Activated CD4-positive, alpha-beta T cell treated with anti-CD3 and anti-CD28 coated beads, Interleukin-2, amount 10 ng/mL, durations not matched to agents 24 days and 14 days (primary cell): ENCODE measurements at regions not wholly inside any gene's neighbourhood (a gene's known extent, or its start where the extent isn't known, plus 50 kb on each side); places are given as distances from the start of the nearest gene placed in this dataset.
"Not testable (repeated sequence)": the region's sequence is repeated elsewhere in the genome, so short reads cannot be mapped to it uniquely, and the experiment has no call there.

Experiments
- DNase-seq: peaks from one replicate; pipeline ENCODE4 v3.0.0; 2022
- H3K27ac Mint-ChIP-seq: one replicate; pipeline ENCODE4 v1.8.0; 2022; ENCODE audit warnings: mild to moderate bottlenecking, mixed read lengths
- H3K27me3 Mint-ChIP-seq: one replicate; pipeline ENCODE4 v1.8.0; 2022; ENCODE audit warnings: mixed read lengths
- H3K36me3 Mint-ChIP-seq: one replicate; pipeline ENCODE4 v1.8.0; 2022; ENCODE audit warnings: low read depth, mild to moderate bottlenecking, mixed read lengths
- H3K4me1 Mint-ChIP-seq: one replicate; pipeline ENCODE4 v1.8.0; 2021; ENCODE audit warnings: mixed read lengths
- H3K4me3 Mint-ChIP-seq: one replicate; pipeline ENCODE4 v1.8.0; 2022; ENCODE audit warnings: mild to moderate bottlenecking, moderate library complexity, mixed read lengths
- H3K9me3 Mint-ChIP-seq: one replicate; pipeline ENCODE4 v1.8.0; 2021; ENCODE audit warnings: mixed read lengths
- intact Hi-C: fragments of 100-400 bp; cut with micrococcal nuclease; formaldehyde crosslinking; loops from one replicate; pipeline ENCODE4 v1.15.1; 2023

- intact Hi-C loops = not testable (repeated sequence)
These were observed 901.4 kb downstream of the TBC1D32 start for GRCh38 chr6:120432840-120433239.

GRCh38 chr6:120431841-120432240, 902.4 kb downstream of the TBC1D32 start:
- Mint-ChIP-seq H3K4me3 (no peak overlapping the region), H3K36me3 (no peaks in the 10 kb centered on the region), H3K4me1 (no peaks in the 10 kb centered on the region), H3K9me3 (peaks cover 5% of the 10 kb centered on the region), H3K27ac (no peak overlapping the region), H3K27me3 (no peaks in the 10 kb centered on the region)
- intact Hi-C loops = no loop called here
- DNase-seq = no peak

More at GRCh38 chr6:120432840-120433239, 901.4 kb downstream of the TBC1D32 start:
- H3K27ac Mint-ChIP-seq, H3K4me3 Mint-ChIP-seq, H3K4me1 Mint-ChIP-seq, H3K9me3 Mint-ChIP-seq, H3K27me3 Mint-ChIP-seq, H3K36me3 Mint-ChIP-seq, DNase-seq: not testable (repeated sequence)

- no peak overlapping the region for H3K4me3 Mint-ChIP-seq
- H3K36me3 Mint-ChIP-seq = no peaks in the 10 kb centered on the region
These were observed 922.9 kb downstream of the TBC1D32 start for GRCh38 chr6:120411394-120411793.

GRCh38 chr6:120410586-120410985, 923.7 kb downstream of the TBC1D32 start:
- no peaks in the 10 kb centered on the region for H3K36me3 Mint-ChIP-seq
- H3K27ac Mint-ChIP-seq = no peak overlapping the region
- intact Hi-C loops = no loop called here
- DNase-seq = no peak
- no peaks in the 10 kb centered on the region for H3K4me1 Mint-ChIP-seq
- no peak overlapping the region for H3K4me3 Mint-ChIP-seq
- H3K27me3 Mint-ChIP-seq = no peaks in the 10 kb centered on the region
- no peaks in the 10 kb centered on the region for H3K9me3 Mint-ChIP-seq

More at GRCh38 chr6:120411394-120411793, 922.9 kb downstream of the TBC1D32 start:
- Mint-ChIP-seq H3K27ac (no peak overlapping the region), H3K27me3 (no peaks in the 10 kb centered on the region), H3K9me3 (no peaks in the 10 kb centered on the region), H3K4me1 (no peaks in the 10 kb centered on the region)
- no peak for DNase-seq
- intact Hi-C loops = no loop called here

GRCh38 chr6:120407696-120408095, 926.6 kb downstream of the TBC1D32 start:
- H3K36me3 Mint-ChIP-seq = no peaks in the 10 kb centered on the region
- DNase-seq = no peak
- intact Hi-C loops = no loop called here
- H3K9me3 Mint-ChIP-seq = peaks cover under 1% of the 10 kb centered on the region
- H3K27ac Mint-ChIP-seq = no peak overlapping the region
- no peaks in the 10 kb centered on the region for H3K4me1 Mint-ChIP-seq
- no peak overlapping the region for H3K4me3 Mint-ChIP-seq
- no peaks in the 10 kb centered on the region for H3K27me3 Mint-ChIP-seq

- intact Hi-C loops = no loop called here
- H3K4me1 Mint-ChIP-seq = no peaks in the 10 kb centered on the region
- H3K4me3 Mint-ChIP-seq = no peak overlapping the region
These were observed 928.3 kb downstream of the TBC1D32 start for GRCh38 chr6:120405947-120406346.

GRCh38 chr6:120395784-120396183, 938.5 kb downstream of the TBC1D32 start:
- intact Hi-C loops = no loop called here
- H3K27ac Mint-ChIP-seq = no peak overlapping the region
- no peaks in the 10 kb centered on the region for H3K9me3 Mint-ChIP-seq
- no peaks in the 10 kb centered on the region for H3K27me3 Mint-ChIP-seq
- DNase-seq = no peak
- no peaks in the 10 kb centered on the region for H3K4me1 Mint-ChIP-seq
- no peak overlapping the region for H3K4me3 Mint-ChIP-seq
- H3K36me3 Mint-ChIP-seq = no peaks in the 10 kb centered on the region

More at GRCh38 chr6:120405947-120406346, 928.3 kb downstream of the TBC1D32 start:
- H3K36me3 Mint-ChIP-seq = no peaks in the 10 kb centered on the region
- H3K27ac Mint-ChIP-seq = no peak overlapping the region
- DNase-seq = no peak
- H3K27me3 Mint-ChIP-seq = no peaks in the 10 kb centered on the region
- peaks cover 5% of the 10 kb centered on the region for H3K9me3 Mint-ChIP-seq

- Mint-ChIP-seq H3K27me3 (no peaks in the 10 kb centered on the region), H3K4me3 (no peak overlapping the region), H3K9me3 (no peaks in the 10 kb centered on the region), H3K4me1 (no peaks in the 10 kb centered on the region), H3K36me3 (no peaks in the 10 kb centered on the region), H3K27ac (no peak overlapping the region)
- intact Hi-C loops = no loop called here
- DNase-seq = no peak
These were observed 939.0 kb downstream of the TBC1D32 start for GRCh38 chr6:120395330-120395729.

- Mint-ChIP-seq H3K27me3 (no peaks in the 10 kb centered on the region), H3K36me3 (no peaks in the 10 kb centered on the region), H3K4me1 (no peaks in the 10 kb centered on the region), H3K9me3 (no peaks in the 10 kb centered on the region), H3K27ac (no peak overlapping the region), H3K4me3 (no peak overlapping the region)
- DNase-seq = no peak
- intact Hi-C loops = no loop called here
These were observed 941.3 kb downstream of the TBC1D32 start for GRCh38 chr6:120392941-120393340.

GRCh38 chr6:120384671-120385070, 949.6 kb downstream of the TBC1D32 start:
- Mint-ChIP-seq H3K4me1 (no peaks in the 10 kb centered on the region), H3K27me3 (no peaks in the 10 kb centered on the region), H3K4me3 (no peak overlapping the region), H3K9me3 (no peaks in the 10 kb centered on the region), H3K36me3 (no peaks in the 10 kb centered on the region), H3K27ac (no peak overlapping the region)
- intact Hi-C loops = no loop called here
- DNase-seq = no peak

- no peaks in the 10 kb centered on the region for H3K27me3 Mint-ChIP-seq
- H3K9me3 Mint-ChIP-seq = no peaks in the 10 kb centered on the region
- H3K27ac Mint-ChIP-seq = no peak overlapping the region
- H3K4me3 Mint-ChIP-seq = no peak overlapping the region
- no peak for DNase-seq
- intact Hi-C loops = no loop called here
- no peaks in the 10 kb centered on the region for H3K4me1 Mint-ChIP-seq
- no peaks in the 10 kb centered on the region for H3K36me3 Mint-ChIP-seq
These were observed 950.6 kb downstream of the TBC1D32 start for GRCh38 chr6:120383681-120384080.

- Mint-ChIP-seq H3K27me3 (no peaks in the 10 kb centered on the region), H3K9me3 (no peaks in the 10 kb centered on the region), H3K27ac (no peak overlapping the region), H3K4me3 (no peak overlapping the region), H3K36me3 (no peaks in the 10 kb centered on the region), H3K4me1 (no peaks in the 10 kb centered on the region)
- no peak for DNase-seq
- intact Hi-C loops = no loop called here
These were observed 955.6 kb downstream of the TBC1D32 start for GRCh38 chr6:120378582-120379220.

- no peaks in the 10 kb centered on the region for H3K36me3 Mint-ChIP-seq
- no peak overlapping the region for H3K4me3 Mint-ChIP-seq
- no peaks in the 10 kb centered on the region for H3K9me3 Mint-ChIP-seq
- no peak for DNase-seq
- intact Hi-C loops = no loop called here
- H3K4me1 Mint-ChIP-seq = no peaks in the 10 kb centered on the region
- H3K27ac Mint-ChIP-seq = no peak overlapping the region
- no peaks in the 10 kb centered on the region for H3K27me3 Mint-ChIP-seq
These were observed 961.1 kb downstream of the TBC1D32 start for GRCh38 chr6:120373185-120373584.

GRCh38 chr6:120363429-120363828, 970.9 kb downstream of the TBC1D32 start:
- DNase-seq = no peak
- H3K27ac Mint-ChIP-seq = no peak overlapping the region
- H3K36me3 Mint-ChIP-seq = no peaks in the 10 kb centered on the region
- intact Hi-C loops = no loop called here
- H3K27me3 Mint-ChIP-seq = no peaks in the 10 kb centered on the region
- H3K9me3 Mint-ChIP-seq = peaks cover 4% of the 10 kb centered on the region
- H3K4me1 Mint-ChIP-seq = no peaks in the 10 kb centered on the region
- H3K4me3 Mint-ChIP-seq = no peak overlapping the region

GRCh38 chr6:120358535-120358934, 975.7 kb downstream of the TBC1D32 start:
- not testable (repeated sequence) for H3K27ac Mint-ChIP-seq

More at GRCh38 chr6:120358535-120358934, 975.7 kb downstream of the TBC1D32 start:
- H3K4me1 Mint-ChIP-seq, H3K36me3 Mint-ChIP-seq, DNase-seq, H3K9me3 Mint-ChIP-seq, H3K27me3 Mint-ChIP-seq, H3K4me3 Mint-ChIP-seq, intact Hi-C loops: not testable (repeated sequence)
